ENCODE measurements at regions not wholly inside any gene's neighbourhood (a gene's known extent, or its start where the extent isn't known, plus 50 kb on each side); places are given as distances from the start of the nearest gene placed in this dataset.
"Not testable (repeated sequence)": the region's sequence is repeated elsewhere in the genome, so short reads cannot be mapped to it uniquely, and the experiment has no call there.

DNA sequence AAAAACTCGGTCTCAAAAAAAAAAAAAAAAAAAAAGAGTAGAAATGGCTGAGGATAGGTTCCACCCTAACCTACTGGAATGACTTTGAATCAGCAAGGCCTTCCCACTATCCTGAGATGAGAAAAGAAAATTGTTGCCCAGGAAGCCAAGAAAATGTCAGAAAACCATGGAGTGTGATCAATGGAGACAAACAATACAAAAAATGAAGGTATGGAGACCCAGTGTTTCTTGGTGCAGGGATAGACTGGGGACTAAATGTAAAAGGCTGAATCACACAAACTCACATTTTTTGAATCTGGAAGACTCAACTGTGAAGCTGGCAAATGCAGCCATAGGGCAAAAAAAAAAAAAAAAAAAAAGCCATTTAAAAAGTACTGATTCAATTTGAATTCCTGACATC lies 364.3 kb upstream of the ANKRD30A start:
- DNase-seq: no peak

DNA sequence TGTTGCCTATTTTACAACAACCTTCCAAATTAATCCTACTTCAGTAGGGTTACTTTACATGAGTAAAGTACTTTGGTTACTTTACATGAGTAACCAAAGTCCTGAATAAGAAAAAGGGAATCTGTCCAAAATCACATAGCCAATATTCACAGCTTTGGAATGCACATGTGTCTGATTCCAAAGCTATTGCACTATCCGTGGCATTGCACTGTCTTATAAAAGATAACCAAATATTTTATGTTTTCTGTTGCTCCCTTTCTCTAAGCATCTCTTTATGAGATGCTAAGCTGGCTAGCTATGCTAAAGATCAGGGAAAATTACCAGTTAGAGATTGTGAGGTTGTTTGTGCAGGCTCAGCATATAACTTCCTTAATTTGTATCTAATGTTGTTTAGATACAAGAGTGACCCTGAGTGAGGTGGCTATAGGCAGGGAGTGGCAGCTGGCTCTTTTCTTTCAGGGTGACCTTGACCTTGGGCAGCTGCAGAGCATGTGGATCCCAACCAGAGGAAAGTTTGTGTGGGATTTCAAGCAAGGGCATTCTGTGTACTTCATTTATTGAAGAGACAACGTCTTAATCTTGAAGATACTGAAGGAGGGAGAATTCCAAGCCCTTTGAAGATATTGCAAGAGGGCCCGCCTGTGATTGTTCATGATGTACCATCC lies 366.1 kb upstream of the ANKRD30A start:
- no peak for DNase-seq

- no peak for DNase-seq
Measured at GRCh38 chr10:36748128-36748871, 377.1 kb upstream of the ANKRD30A start.

DNA sequence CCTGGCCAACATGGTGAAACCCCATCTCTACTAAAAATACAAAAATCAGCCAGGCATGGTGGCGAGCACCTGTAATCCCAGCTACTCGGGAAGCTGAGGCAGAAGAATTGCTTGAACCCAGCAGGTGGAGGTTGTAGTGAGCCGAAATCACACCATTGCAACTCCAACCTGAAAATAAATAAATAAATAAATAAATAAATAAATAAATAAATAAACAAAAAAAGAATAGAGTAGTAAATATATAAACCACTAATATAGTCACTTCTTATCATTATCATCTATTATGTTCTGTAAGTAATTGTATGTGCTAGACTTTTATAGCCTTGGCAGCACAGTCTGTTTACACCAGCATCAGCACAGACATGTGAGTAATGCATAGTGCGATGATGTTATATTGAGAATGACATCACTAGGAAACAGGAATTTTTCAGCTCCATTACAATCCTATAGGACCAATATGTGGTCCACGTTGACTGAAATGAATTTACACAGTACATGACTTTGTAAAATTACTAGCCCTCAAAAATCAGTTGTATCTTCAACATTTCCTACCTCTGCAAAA lies 385.4 kb upstream of the ANKRD30A start:
- DNase-seq: no peak

GRCh38 chr10:36738738-36739431 lies 386.5 kb upstream of the ANKRD30A start:
- DNase-seq: no peak

DNA sequence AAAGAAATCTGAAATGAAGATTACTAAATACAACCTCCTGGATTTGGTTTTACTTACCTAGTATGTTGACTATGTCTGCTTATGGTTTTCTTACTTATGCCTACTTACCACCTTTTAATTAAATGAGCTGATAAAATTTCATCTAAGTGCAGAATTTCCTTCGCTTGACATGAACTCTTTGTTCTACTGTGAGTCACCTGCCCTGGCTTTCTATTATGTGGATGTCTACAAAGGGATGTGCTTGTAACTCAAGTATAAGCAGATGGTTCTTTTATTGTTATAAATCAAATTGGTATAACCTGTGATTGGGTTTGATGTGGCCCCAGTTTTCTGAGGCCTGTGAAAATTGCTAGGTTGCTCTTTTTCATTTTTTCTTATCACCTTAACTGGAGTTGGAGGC lies 389.1 kb upstream of the ANKRD30A start:
- DNase-seq: no peak

GRCh38 chr10:36734590-36734989 lies 390.8 kb upstream of the ANKRD30A start:
- not testable (repeated sequence) for DNase-seq

DNA sequence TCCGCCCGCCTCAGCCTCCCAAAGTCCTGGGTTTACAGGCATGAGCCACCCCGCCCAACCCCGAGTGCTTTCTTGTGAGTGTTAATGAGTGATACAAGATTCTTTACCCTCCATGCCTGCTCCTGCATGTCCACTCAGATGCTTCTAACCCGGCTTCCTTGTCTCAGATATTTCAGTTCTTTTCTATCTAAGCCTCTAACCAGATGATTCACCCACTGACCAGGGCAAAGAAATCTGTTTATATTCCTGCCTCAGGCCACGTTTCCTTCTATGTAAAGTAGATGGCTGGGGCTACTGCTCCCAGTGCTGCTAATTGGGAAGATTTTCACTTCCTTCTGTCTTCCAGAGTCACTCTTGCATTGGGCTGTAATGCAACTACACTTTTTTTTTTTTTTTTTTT lies 395.1 kb upstream of the ANKRD30A start:
- no peak for DNase-seq

DNA sequence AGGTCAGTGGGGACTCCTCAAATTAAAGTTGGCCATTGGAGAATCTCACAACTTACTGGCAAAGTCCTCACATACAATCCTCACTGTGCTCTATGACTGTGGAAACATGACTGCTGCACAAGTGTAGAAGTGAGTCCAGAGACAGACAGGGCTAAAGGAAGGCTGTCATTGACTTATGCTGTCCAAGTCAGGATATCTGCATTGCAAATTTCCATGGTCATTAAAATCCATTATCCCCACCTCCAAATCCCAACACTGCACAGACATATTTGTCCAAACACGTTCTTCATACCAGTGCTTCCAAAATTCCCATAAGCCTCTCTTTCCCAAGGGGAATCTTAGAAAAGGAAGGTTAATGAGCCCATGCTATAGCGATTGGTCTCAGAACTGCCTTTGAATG lies 396.8 kb upstream of the ANKRD30A start:
- DNase-seq: no peak

DNA sequence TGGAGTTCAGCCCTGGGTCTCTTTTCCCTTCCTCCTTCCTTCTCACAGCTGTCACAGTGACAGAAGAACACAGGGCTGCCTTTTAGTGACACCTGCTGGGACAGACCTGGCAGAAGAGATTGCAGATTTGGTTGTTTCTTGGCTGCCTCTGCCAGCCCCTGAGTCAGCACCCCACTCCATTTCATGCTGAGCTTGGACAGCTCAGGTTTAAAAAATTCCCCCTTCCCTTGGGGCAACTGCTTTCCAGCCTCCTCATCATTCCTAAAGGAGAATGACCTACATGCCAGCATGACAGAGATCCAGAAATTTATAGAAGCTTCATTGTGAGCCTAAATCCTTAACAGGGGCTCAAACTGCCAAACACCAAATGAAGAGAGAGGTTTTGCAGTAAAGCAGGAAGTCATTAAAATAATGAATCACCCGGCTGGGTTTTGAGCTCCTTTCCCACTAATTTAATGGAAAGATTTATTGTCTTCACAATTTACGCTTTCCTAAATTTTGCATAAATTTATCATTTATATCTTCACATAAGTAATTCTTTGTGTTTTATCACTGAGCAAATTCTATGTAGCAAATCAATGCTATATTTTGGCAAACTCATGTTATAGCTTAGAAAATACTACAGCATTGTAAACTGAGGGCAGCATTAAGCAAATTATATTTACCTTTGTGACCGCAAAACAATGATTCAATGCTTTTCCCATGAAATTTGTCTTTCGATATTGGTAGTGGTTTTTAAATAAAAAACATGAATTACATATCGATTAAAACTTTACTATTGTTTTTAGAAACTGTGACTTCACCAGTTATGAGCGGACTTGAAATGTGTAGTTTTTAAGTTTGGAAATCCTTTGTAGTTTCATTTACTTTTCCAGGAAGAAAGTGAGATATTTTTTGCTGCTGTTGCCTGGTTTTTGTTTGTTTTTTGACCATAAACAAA lies 399.5 kb upstream of the ANKRD30A start:
- no peak for DNase-seq

DNA sequence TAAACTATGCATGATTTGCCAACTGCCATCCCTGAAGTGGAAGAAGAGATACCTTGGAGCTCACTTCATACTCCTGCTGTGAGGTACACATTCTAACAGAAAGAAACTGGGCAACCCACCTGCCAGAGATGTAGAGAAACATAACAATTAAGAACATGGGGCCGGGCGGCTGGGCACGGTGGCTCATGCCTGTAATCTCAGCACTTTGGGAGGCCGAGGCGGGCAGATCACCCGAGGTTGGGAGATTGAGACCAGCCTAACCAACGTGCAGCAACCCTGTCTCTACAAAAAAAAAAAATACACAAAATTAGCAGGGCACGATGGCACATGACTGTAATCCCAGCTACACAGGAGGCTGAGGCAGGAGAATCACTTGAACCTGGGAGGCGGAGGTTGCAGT lies 402.6 kb upstream of the ANKRD30A start:
- DNase-seq: no peak

- DNase-seq: no peak
Measured at GRCh38 chr10:36721871-36722270, 403.5 kb upstream of the ANKRD30A start.

- DNase-seq: no peak
Measured at GRCh38 chr10:36720895-36721294, 404.5 kb upstream of the ANKRD30A start.

DNA sequence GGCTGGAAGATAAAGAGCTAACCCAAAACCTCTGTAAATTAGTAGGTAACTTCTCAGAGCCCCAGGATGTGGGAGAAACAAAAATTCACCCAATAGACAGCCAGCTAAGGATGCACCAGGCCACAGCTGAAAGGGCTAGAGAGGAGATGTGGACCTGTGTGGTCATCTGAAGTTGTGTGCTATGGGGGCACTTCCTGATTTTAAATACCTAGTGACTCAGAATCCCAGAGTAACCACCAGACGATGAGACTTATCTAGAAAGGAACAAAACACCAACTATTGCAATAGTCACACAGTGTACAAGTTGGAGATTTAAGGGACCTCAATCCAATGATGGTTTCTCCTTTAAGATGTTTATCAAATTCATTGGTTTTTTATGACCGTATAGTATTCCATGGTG lies 408.3 kb upstream of the ANKRD30A start:
- DNase-seq: no peak

GRCh38 chr10:36716291-36716690 lies 409.1 kb upstream of the ANKRD30A start:
- DNase-seq: no peak

DNA sequence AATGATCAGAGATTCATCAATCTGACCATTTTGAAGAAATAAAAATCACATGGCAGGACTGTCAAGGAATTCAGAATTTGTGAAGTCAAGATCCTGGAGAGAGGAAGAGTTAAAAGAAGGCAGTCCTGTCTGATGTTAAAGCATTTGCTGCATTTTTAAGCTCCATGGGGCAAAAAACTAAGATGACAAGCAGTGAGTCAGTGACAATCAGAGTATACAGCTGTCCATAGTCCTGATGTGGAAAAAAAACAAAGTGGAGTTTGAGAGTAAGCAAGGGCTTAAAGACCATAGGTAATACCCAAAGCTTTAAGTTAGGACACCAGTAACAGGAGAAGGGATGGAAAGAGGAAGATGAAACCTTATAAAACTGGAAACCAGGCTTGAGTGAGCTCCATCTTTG lies 412.7 kb upstream of the ANKRD30A start:
- DNase-seq: no peak

GRCh38 chr10:36711361-36711760 lies 414.0 kb upstream of the ANKRD30A start:
- no peak for DNase-seq

DNA sequence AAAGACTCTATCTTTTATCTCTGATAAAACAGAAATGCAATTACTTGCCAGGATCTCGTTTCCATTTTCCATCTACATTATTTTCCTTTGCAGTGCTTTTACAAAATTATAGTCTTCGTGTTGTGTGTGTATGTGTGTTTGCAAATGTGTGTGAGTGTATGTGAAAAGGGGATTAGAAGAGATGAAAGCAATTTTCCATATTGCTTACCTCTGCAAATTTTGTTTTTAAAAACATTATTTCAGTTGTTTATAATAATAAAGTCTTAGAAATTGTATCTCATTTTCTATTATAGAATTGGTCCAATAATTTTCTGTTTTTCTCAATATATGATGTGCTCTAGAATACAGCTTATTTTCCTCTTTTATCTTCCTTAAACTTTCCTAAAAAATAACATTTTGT lies 421.3 kb upstream of the ANKRD30A start:
- no peak for DNase-seq

- DNase-seq: no peak
Measured at GRCh38 chr10:36703179-36703578, 422.2 kb upstream of the ANKRD30A start.

DNA sequence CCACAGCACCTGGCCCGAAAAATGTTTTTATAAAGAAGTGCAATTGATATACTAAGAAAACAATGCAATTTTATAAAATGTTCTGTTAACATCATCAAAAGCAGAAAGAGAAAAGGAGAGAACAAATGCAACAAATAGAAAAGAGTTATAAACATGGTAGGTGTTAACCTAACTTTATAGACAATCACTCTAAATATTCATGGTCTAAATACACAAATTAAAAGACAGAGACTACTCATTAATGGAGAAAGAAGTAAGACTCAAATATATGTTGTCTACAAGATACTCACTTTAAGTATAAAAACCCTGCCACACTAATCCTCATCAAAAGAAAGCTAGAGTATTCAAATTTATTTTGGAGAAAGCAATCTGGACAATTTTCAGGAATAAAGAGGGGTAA lies 425.3 kb upstream of the ANKRD30A start:
- DNase-seq: no peak

- DNase-seq: no peak
Measured at GRCh38 chr10:36692759-36693158, 432.6 kb upstream of the ANKRD30A start.

DNA sequence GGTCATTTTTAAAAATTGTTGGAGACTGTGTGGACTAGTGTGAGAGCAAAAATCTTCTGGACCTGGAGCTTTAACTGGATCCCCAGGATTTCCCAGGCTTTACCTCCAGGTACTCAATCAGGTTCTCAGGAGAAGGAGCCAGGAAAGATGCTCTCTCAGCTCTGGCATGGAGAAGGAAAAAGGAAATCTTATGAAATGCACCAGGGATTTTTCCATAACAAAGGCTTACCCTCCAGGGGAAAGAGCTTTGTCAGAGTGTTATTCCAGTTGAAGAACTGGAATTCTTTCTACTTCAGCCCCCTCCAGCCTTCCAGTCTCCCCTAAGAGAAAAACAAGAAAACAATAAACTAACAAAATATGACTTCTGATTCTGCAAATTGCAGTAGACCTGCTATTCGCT lies 436.7 kb upstream of the ANKRD30A start:
- DNase-seq: no peak

GRCh38 chr10:36683421-36683820 lies 442.0 kb upstream of the ANKRD30A start:
- no peak for DNase-seq
